GM23338 (cell line): ENCODE measurements at regions not wholly inside any gene's neighbourhood (a gene's known extent, or its start where the extent isn't known, plus 50 kb on each side); places are given as distances from the start of the nearest gene placed in this dataset.

ENCODE experiments used
- ATAC-seq: fragments of 200-7000 bp; cut with Tn5 transposase; 3 replicates; pipeline ENCODE4 v1.9.1; 2020
- DNase-seq: peaks from one replicate; pipeline ENCODE4 v3.0.0-alpha.2; 2015; ENCODE audit warnings: low spot score
- H2AFZ ChIP-seq: fragments of 200-600 bp; sonication (generic); 2 replicates; pipeline ENCODE4 v1.8.0; 2016; ENCODE audit warnings: antibody characterized with exemption, mild to moderate bottlenecking, moderate library complexity
- H3F3A ChIP-seq: fragments of 200-600 bp; sonication (generic); replicated peaks from 2 replicates; pipeline ENCODE4 v1.8.0; 2017; ENCODE audit warnings: antibody characterized with exemption, mixed run types, low read depth
- H3K27ac ChIP-seq: fragments of 200-600 bp; sonication (generic); 2 replicates; pipeline ENCODE4 v1.6.1; 2016; ENCODE audit warnings: low read depth
- H3K27me3 ChIP-seq: fragments of 200-600 bp; sonication (generic); 2 replicates; pipeline ENCODE4 v1.8.0; 2016; ENCODE audit warnings: mild to moderate bottlenecking, mixed run types, moderate library complexity; ENCODE audit not compliant: insufficient read depth
- H3K36me3 ChIP-seq: fragments of 200-600 bp; sonication (generic); 2 replicates; pipeline ENCODE4 v1.8.0; 2016; ENCODE audit warnings: mild to moderate bottlenecking; ENCODE audit not compliant: insufficient read depth
- H3K4me1 ChIP-seq: fragments of 200-600 bp; sonication (generic); 2 replicates; pipeline ENCODE4 v1.8.0; 2016; ENCODE audit warnings: mild to moderate bottlenecking, moderate library complexity; ENCODE audit not compliant: insufficient read depth
- H3K4me2 ChIP-seq: fragments of 200-600 bp; sonication (generic); 2 replicates; pipeline ENCODE4 v1.7.1; 2017; ENCODE audit warnings: mixed run types
- H3K4me3 ChIP-seq: fragments of 200-600 bp; sonication (generic); 2 replicates; pipeline ENCODE4 v1.6.1; 2016; ENCODE audit warnings: mixed run types
- H3K79me2 ChIP-seq: fragments of 200-600 bp; sonication (generic); replicated peaks from 2 replicates; pipeline ENCODE4 v1.8.0; 2017; ENCODE audit warnings: mild to moderate bottlenecking; ENCODE audit not compliant: insufficient read depth
- H3K9me2 ChIP-seq: fragments of 200-600 bp; sonication (generic); 2 replicates; pipeline ENCODE4 v1.8.0; 2017; ENCODE audit not compliant: insufficient read depth
- H4K20me1 ChIP-seq: fragments of 200-600 bp; sonication (generic); replicated peaks from 2 replicates; pipeline ENCODE4 v1.8.0; 2017; ENCODE audit warnings: mild to moderate bottlenecking; ENCODE audit not compliant: insufficient read depth
- H3K27ac Mint-ChIP-seq: 2 replicates; pipeline ENCODE4 v1.8.0; 2020; ENCODE audit warnings: inconsistent platforms, mild to moderate bottlenecking, moderate library complexity, mixed read lengths
- H3K27me3 Mint-ChIP-seq: 3 replicates; pipeline ENCODE4 v1.8.0; 2022; ENCODE audit warnings: low read depth, mild to moderate bottlenecking, moderate library complexity, mixed read lengths, inconsistent platforms; ENCODE audit not compliant: insufficient read depth, poor library complexity
- H3K36me3 Mint-ChIP-seq: 3 replicates; pipeline ENCODE4 v1.8.0; 2021; ENCODE audit warnings: low read depth, mild to moderate bottlenecking, inconsistent platforms, moderate library complexity, mixed read lengths
- H3K4me1 Mint-ChIP-seq: 3 replicates; pipeline ENCODE4 v1.8.0; 2020; ENCODE audit warnings: mild to moderate bottlenecking, inconsistent platforms, mixed read lengths
- H3K4me3 Mint-ChIP-seq: 3 replicates; pipeline ENCODE4 v1.8.0; 2021; ENCODE audit warnings: moderate library complexity, mild to moderate bottlenecking, inconsistent platforms, mixed read lengths
- H3K9me3 Mint-ChIP-seq: 3 replicates; pipeline ENCODE4 v1.8.0; 2020; ENCODE audit warnings: moderate library complexity, mild to moderate bottlenecking, inconsistent platforms, mixed read lengths
- CREB1 ChIP-seq: fragments of 250-450 bp; sonication (Bioruptor Pico); IDR thresholded peaks from 2 replicates; pipeline ENCODE4 v1.5.0; 2020; ENCODE audit warnings: low read depth, mild to moderate bottlenecking, moderate library complexity
- ETS1 ChIP-seq: IDR thresholded peaks from 2 replicates; pipeline ENCODE4 v1.6.1; 2016; ENCODE audit warnings: antibody characterized with exemption
- JUNB ChIP-seq: IDR thresholded peaks from one replicate; pipeline ENCODE4 v1.6.1; 2016; ENCODE audit warnings: antibody characterized with exemption; ENCODE audit not compliant: unreplicated experiment
- NANOG ChIP-seq: IDR thresholded peaks from 2 replicates; pipeline ENCODE4 v1.6.1; 2016; ENCODE audit warnings: antibody characterized with exemption, borderline replicate concordance
- POLR2AphosphoS5 ChIP-seq: IDR thresholded peaks from 2 replicates; pipeline ENCODE4 v1.6.1; 2016; ENCODE audit warnings: antibody characterized with exemption, low read depth
- REST ChIP-seq: IDR thresholded peaks from one replicate; pipeline ENCODE4 v1.6.1; 2018; ENCODE audit warnings: antibody characterized with exemption; ENCODE audit not compliant: unreplicated experiment
- ZNF114 ChIP-seq: fragments of 250-450 bp; sonication (Bioruptor Pico); IDR thresholded peaks from 2 replicates; pipeline ENCODE4 v1.5.0; 2020; ENCODE audit warnings: mild to moderate bottlenecking, moderate library complexity
- ZNF462 ChIP-seq: fragments of 250-450 bp; sonication (Bioruptor Pico); IDR thresholded peaks from 2 replicates; pipeline ENCODE4 v1.5.0; 2020; ENCODE audit warnings: mild to moderate bottlenecking, moderate library complexity

GRCh38 chr5:159409801-159410200 is 79.5 kb upstream of the IL12B start:
- Histone ChIP-seq H3K27me3 (no peaks in the 10 kb centered on the region), H3K9me2 (no peaks in the 10 kb centered on the region), H3K79me2 (no peaks in the 10 kb centered on the region), H2AFZ (no peak overlapping the region), H3K4me1 (peaks cover 8% of the 10 kb centered on the region), H3K27ac (no peak overlapping the region), H3F3A (no peaks in the 10 kb centered on the region), H3K36me3 (no peaks in the 10 kb centered on the region), H3K4me2 (no peak overlapping the region), H3K4me3 (no peak overlapping the region), H4K20me1 (no peaks in the 10 kb centered on the region)
- ATAC-seq (no peak), DNase-seq (no peak)
- H3K9me3 Mint-ChIP-seq = no peaks in the 10 kb centered on the region
- no peak overlapping the region for H3K4me3 Mint-ChIP-seq
- no peaks in the 10 kb centered on the region for H3K36me3 Mint-ChIP-seq
- H3K27me3 Mint-ChIP-seq = peaks cover 2% of the 10 kb centered on the region
- peaks cover 28% of the 10 kb centered on the region for H3K4me1 Mint-ChIP-seq
- TF ChIP-seq CREB1 (CRISPR knock-in tag) (no peak), ZNF462 (no peak), ZNF114 (CRISPR knock-in tag) (no peak), ETS1 (no peak), NANOG (no peak), POLR2AphosphoS5 (no peak), JUNB (no peak), REST (no peak)
- no peak overlapping the region for H3K27ac Mint-ChIP-seq
